NCI-H345 treated with DMSO at 0.1 percent for 48 hours (cell line): ENCODE measurements at regions not wholly inside any gene's neighbourhood (a gene's known extent, or its start where the extent isn't known, plus 50 kb on each side); places are given as distances from the start of the nearest gene placed in this dataset.

Experiments
- DNase-seq: peaks from one replicate; lab custom pipeline; 2025; ENCODE audit not compliant: unreplicated experiment; lab: John Stamatoyannopoulos, UW

- no peak for DNase-seq
Measured at GRCh38 chr11:28461846-28462245, 353.7 kb downstream of the METTL15 start.

GRCh38 chr11:28461338-28461737, 353.1 kb downstream of the METTL15 start:
- no peak for DNase-seq

DNA sequence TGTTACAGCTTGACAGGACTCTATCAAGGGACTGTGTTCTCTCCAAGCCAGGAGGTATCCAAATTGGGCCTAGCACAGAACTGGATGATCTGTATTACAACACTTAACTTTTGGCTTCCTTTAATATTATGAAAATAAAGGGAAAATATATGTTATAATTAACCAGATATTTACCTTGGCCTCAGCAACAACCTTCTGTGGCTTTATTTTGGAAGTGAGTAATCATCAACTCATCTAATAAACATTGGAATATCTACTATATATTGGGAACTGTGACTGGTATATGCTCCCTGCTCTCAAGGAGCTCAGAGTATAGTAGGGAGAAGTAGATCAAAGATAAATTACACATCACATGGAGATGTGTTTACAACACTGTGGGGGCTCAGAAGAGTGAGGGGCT, 352.2 kb downstream of the METTL15 start:
- DNase-seq = no peak

DNA sequence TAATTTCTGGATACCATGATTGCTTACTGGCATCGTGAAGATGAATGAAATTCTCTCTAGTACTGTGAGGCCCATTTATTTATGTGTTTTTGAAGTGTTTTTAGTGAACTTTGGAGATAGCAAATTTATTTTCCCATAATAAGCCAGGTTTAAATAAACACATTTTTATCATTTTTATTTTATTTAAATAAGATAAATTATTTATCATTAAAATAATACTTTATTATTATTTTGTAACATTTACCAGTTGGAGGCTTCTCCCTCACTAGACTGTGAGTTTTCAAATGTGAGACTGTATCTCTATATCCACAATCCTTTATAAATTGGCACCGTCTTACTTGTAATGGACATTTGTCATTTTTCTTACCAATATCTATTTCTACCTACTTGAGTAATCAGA, 351.7 kb downstream of the METTL15 start:
- no peak for DNase-seq

DNA sequence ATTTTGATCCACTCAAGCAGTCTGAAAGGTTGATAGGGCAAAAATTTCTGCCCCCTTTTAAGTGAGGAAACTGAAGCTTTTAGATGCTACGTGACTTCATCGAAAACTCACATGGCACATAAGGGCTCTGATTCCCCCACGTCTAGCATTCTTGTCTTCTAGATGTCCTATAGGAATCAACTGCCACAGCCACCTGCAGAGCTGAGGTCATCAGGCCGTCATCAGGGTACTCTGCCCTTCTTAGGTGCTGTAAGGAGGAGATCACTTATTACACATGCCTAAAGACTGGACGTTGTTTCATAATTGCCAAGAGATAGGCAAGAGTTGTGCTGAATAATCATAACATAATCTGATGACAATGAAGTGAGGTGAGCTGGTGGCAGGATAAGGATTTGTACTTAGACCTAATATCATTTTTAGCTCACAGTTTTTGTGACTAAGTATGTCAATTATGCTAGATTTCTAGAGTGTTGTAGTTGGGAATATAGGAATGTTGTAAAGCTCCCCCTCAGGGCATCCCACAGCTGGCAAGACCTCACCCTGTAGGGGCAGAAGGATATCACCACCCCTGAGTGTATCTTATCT, 349.4 kb downstream of the METTL15 start:
- no peak for DNase-seq

GRCh38 chr11:28448186-28448585, 340.0 kb downstream of the METTL15 start:
- no peak for DNase-seq

DNA sequence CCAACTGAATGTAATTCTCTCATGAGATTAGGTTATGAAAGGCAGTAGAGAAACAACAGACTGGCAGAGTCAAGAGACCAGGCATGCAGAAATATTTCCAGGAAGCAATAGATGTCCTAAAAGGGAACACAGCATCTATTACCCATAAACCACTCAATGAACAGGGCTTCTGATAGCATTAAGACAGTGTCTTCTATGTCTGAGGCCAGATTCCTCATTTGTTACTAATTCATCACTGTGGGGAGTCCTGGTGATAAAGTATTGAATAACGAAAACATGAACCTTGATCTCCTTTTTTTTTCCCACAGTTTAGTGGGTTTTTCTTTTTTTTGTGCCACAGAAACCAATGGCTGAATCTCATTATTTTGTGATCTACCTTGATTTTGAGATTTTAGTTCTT, 339.0 kb downstream of the METTL15 start:
- DNase-seq = no peak

GRCh38 chr11:28442131-28442530, 333.9 kb downstream of the METTL15 start:
- DNase-seq = no peak

- DNase-seq = no peak
Measured at GRCh38 chr11:28439403-28439802, 331.2 kb downstream of the METTL15 start.

GRCh38 chr11:28420099-28420498, 311.9 kb downstream of the METTL15 start:
- no peak for DNase-seq

- no peak for DNase-seq
Measured at GRCh38 chr11:28417601-28418323, 309.6 kb downstream of the METTL15 start.

DNA sequence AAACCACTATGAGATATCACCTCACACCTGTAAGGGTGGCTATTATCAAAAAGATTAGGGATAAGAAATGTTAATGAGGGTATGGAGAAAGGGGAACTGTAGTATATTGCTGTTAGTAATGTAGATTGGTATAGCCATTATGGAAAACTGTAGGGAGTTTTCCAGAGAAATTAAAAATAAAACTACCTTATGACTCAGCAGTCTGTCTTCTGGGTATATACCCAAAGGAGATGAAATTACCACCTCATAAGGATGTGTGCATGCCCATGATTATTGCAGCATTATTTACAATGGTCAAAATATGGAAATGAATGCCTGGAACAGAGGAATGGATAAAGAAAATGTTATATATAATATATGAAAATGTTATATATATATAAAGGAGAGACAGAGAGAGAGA, 303.8 kb downstream of the METTL15 start:
- no peak for DNase-seq

DNA sequence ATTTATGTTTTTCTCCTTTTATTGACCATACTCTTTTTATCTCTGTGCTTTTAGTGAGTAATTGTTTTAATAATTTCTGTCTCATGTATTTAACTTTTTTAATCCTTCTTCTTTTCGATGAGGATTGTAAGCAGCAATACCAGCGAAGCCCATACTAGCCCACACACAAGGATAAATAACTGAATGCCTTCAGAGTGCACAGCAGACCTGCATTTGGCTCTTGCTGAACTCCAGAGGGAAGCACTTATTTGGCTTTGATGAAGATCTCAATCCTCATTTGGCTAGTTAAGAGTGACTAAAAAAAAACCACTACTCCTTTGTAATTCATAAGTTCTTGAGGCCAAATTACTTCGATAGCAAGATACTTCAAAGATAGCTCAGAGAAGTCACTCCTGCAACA, 293.3 kb downstream of the METTL15 start:
- no peak for DNase-seq

GRCh38 chr11:28400331-28401100, 292.3 kb downstream of the METTL15 start:
- DNase-seq = no peak

- DNase-seq = no peak
Measured at GRCh38 chr11:28393348-28393747, 285.2 kb downstream of the METTL15 start.

DNA sequence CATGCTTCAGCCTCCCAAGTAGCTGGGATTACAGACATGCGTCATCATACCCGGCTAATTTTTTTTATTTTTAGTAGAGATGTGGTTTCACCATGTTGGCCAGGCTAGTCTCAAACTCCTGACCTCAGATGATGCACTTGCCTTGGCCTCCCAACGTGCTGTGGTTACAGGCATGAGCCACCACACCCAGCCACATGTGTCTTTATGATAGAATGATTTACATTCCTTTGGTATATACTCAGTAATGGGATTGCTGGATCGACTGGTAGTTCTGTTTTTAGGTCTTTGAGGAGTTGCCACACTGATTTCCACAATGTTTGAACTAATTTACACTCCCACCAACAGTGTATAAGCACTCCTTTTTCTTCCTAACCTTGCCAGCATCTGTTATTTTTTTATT, 276.2 kb downstream of the METTL15 start:
- no peak for DNase-seq

DNA sequence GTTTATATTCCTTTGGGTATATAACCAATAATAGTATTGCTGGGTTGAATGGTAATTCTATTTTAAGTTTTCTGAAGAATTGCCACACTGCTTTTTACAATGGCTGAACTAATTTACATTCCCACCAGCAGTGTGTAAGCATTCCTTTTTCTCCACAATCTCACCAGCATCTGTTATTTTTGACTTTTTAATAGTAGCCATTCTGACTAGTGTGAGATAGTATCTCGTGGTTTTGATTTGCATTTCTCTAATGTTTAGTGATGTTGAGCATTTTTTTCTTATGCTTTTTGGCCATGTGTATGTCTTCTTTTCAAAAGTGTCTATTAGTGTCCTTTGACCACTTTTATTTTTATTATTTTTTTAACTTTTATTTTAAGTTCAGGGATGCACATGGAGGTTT, 275.3 kb downstream of the METTL15 start:
- no peak for DNase-seq
